ENCODE measurements at regions not wholly inside any gene's neighbourhood (a gene's known extent, or its start where the extent isn't known, plus 50 kb on each side); places are given as distances from the start of the nearest gene placed in this dataset.
"Not testable (repeated sequence)": the region's sequence is repeated elsewhere in the genome, so short reads cannot be mapped to it uniquely, and the experiment has no call there.

GRCh38 chr7:35961260-35961659 lies 160.4 kb downstream of the SEPTIN7 start:
- TF ChIP-seq CTCF (IDR thresholded peaks at IDR 0.05; ENCODE audit: insufficient read depth, low read length, poor library complexity, severe bottlenecking); EZH2phosphoT487 (conservative IDR thresholded peaks at IDR 0.05; ENCODE audit: low read length): not testable (repeated sequence)

Data from SU-DHL-6 (cell line).